Keratinocyte (primary cell): ENCODE measurements at regions not wholly inside any gene's neighbourhood (a gene's known extent, or its start where the extent isn't known, plus 50 kb on each side); places are given as distances from the start of the nearest gene placed in this dataset.

Source experiments
- DNase-seq: peaks from one replicate; pipeline ENCODE4 v3.0.0-alpha.2; 2011; ENCODE audit warnings: low read depth, missing footprints, low spot score
- FAIRE-seq: peaks from 2 replicates; lab custom pipeline; 2011; peaks lifted over from hg19 to GRCh38; lab: Jason Lieb, UNC
- H2AFZ ChIP-seq: 2 replicates; pipeline ENCODE4 v1.6.0; 2012; ENCODE audit warnings: low read length, control low read depth, inconsistent platforms; ENCODE audit not compliant: control insufficient read depth
- H3K27ac ChIP-seq: 2 replicates; pipeline ENCODE4 v1.5.1; 2011; ENCODE audit warnings: low read length; ENCODE audit not compliant: control insufficient read depth, insufficient read depth
- H3K27me3 ChIP-seq: 3 replicates; pipeline ENCODE4 v1.6.0; 2011; ENCODE audit warnings: low read length; ENCODE audit not compliant: control insufficient read depth, insufficient read depth; ENCODE audit errors: extremely low read depth
- H3K36me3 ChIP-seq, 2 experiments: 2 replicates in 1 of 2; 3 replicates in 1 of 2; pipeline ENCODE4 v1.5.1; 2011; ENCODE audit warnings: low read length in 2 of 2, mild to moderate bottlenecking in 1 of 2; ENCODE audit not compliant: control insufficient read depth in 2 of 2, insufficient read depth in 2 of 2; ENCODE audit errors: extremely low read depth in 1 of 2
- H3K4me1 ChIP-seq: 3 replicates; pipeline ENCODE4 v1.5.1; 2011; ENCODE audit warnings: low read length; ENCODE audit not compliant: control insufficient read depth, insufficient read depth; ENCODE audit errors: extremely low read depth
- H3K4me2 ChIP-seq: 3 replicates; pipeline ENCODE4 v1.6.0; 2011; ENCODE audit warnings: low read depth, low read length; ENCODE audit not compliant: control insufficient read depth, insufficient read depth; ENCODE audit errors: extremely low read depth
- H3K4me3 ChIP-seq, 3 experiments: fragments of 200-600 bp in 1 of 3; sonication (generic) in 1 of 3; 2 replicates in 2 of 3; 3 replicates in 1 of 3; pipeline ENCODE4 v1.5.1; 2011 to 2016; ENCODE audit warnings: low read length in 3 of 3, mild to moderate bottlenecking in 3 of 3, control low read depth in 2 of 3, inconsistent platforms in 1 of 3, low read depth in 1 of 3, mixed read lengths in 1 of 3, mixed run types in 1 of 3, moderate library complexity in 1 of 3; ENCODE audit not compliant: control insufficient read depth in 2 of 3, insufficient read depth in 2 of 3; ENCODE audit errors: extremely low read depth in 1 of 3
- H3K79me2 ChIP-seq: 2 replicates; pipeline ENCODE4 v1.6.0; 2012; ENCODE audit warnings: low read length; ENCODE audit not compliant: control insufficient read depth, insufficient read depth
- H3K9ac ChIP-seq: 3 replicates; pipeline ENCODE4 v1.6.0; 2011; ENCODE audit warnings: low read length; ENCODE audit not compliant: control insufficient read depth, insufficient read depth; ENCODE audit errors: extremely low read depth
- H3K9me1 ChIP-seq: 3 replicates; pipeline ENCODE4 v1.6.0; 2011; ENCODE audit warnings: low read length; ENCODE audit not compliant: control insufficient read depth, insufficient read depth; ENCODE audit errors: extremely low read depth
- H3K9me3 ChIP-seq: 2 replicates; pipeline ENCODE4 v1.5.1; 2012; ENCODE audit warnings: low read depth, low read length; ENCODE audit not compliant: control insufficient read depth
- H4K20me1 ChIP-seq: 3 replicates; pipeline ENCODE4 v1.6.0; 2011; ENCODE audit warnings: low read length; ENCODE audit not compliant: control insufficient read depth, insufficient read depth; ENCODE audit errors: extremely low read depth
- EZH2 ChIP-seq: IDR thresholded peaks from one replicate; pipeline ENCODE4 v1.6.1; 2012; ENCODE audit warnings: inconsistent platforms, mild to moderate bottlenecking, low read length, moderate library complexity
- dilution Hi-C: fragments of 300-500 bp; cut with MboI; formaldehyde crosslinking; loops from one replicate; pipeline ENCODE4 v1.7.0; 2020; ENCODE audit warnings: low sequenced_read_pairs; ENCODE audit not compliant: extremely low pct_ligation_motif_present
- TF ChIP-seq, protein P1 (sequence below), 3 experiments: IDR thresholded peaks in 1 of 3; conservative IDR thresholded peaks in 1 of 3; optimal IDR thresholded peaks in 1 of 3; 2 replicates in 2 of 3; 3 replicates in 1 of 3; pipeline versions ENCODE3 to v1.5.1; 2011; ENCODE audit warnings: low read length in 3 of 3, mild to moderate bottlenecking in 3 of 3, moderate library complexity in 2 of 3, control low read depth in 1 of 3, inconsistent platforms in 1 of 3; ENCODE audit not compliant: insufficient read depth in 2 of 3; ENCODE audit errors: extremely low read depth in 1 of 3

GRCh38 chr4:141543706-141544105 is 92.7 kb upstream of the IL15 start:
- dilution Hi-C loops, result no loop called here
- H3K4me2 ChIP-seq, result no peak overlapping the region
- FAIRE-seq (no peak), DNase-seq (no peak)
- no peak overlapping the region for H3K4me3 ChIP-seq
- H3K9ac ChIP-seq, result no peak overlapping the region
- H3K9me1 ChIP-seq, result no peaks in the 10 kb centered on the region
- no peaks in the 10 kb centered on the region for H4K20me1 ChIP-seq
- TF ChIP-seq EZH2, result no peak
- TF ChIP-seq, protein P1, sequence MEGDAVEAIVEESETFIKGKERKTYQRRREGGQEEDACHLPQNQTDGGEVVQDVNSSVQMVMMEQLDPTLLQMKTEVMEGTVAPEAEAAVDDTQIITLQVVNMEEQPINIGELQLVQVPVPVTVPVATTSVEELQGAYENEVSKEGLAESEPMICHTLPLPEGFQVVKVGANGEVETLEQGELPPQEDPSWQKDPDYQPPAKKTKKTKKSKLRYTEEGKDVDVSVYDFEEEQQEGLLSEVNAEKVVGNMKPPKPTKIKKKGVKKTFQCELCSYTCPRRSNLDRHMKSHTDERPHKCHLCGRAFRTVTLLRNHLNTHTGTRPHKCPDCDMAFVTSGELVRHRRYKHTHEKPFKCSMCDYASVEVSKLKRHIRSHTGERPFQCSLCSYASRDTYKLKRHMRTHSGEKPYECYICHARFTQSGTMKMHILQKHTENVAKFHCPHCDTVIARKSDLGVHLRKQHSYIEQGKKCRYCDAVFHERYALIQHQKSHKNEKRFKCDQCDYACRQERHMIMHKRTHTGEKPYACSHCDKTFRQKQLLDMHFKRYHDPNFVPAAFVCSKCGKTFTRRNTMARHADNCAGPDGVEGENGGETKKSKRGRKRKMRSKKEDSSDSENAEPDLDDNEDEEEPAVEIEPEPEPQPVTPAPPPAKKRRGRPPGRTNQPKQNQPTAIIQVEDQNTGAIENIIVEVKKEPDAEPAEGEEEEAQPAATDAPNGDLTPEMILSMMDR (optimal IDR thresholded peaks at IDR 0.05 in 1 of 3, IDR thresholded peaks at IDR 0.05 in 1 of 3, conservative IDR thresholded peaks at IDR 0.05 in 1 of 3; ENCODE audit: extremely low read depth in 1 of 3, insufficient read depth in 2 of 3, low read length in 3 of 3), result no peak
- H2AFZ ChIP-seq, result no peak overlapping the region
- no peaks in the 10 kb centered on the region for H3K27me3 ChIP-seq
- no peak overlapping the region for H3K27ac ChIP-seq
- no peaks in the 10 kb centered on the region for H3K4me1 ChIP-seq
- no peaks in the 10 kb centered on the region for H3K79me2 ChIP-seq
- H3K36me3 ChIP-seq, result no peaks in the 10 kb centered on the region
- H3K9me3 ChIP-seq, result no peaks in the 10 kb centered on the region

GRCh38 chr4:141548791-141549190 is 87.6 kb upstream of the IL15 start:
- no peak overlapping the region for H2AFZ ChIP-seq
- FAIRE-seq (no peak), DNase-seq (no peak)
- no peaks in the 10 kb centered on the region for H3K9me3 ChIP-seq
- H3K4me3 ChIP-seq, result no peak overlapping the region
- H3K4me2 ChIP-seq, result no peak overlapping the region
- TF ChIP-seq EZH2, result no peak
- TF ChIP-seq, protein P1 (optimal IDR thresholded peaks at IDR 0.05 in 1 of 3, IDR thresholded peaks at IDR 0.05 in 1 of 3, conservative IDR thresholded peaks at IDR 0.05 in 1 of 3; ENCODE audit: extremely low read depth in 1 of 3, insufficient read depth in 2 of 3, low read length in 3 of 3), result no peak
- dilution Hi-C loops, result no loop called here
- no peaks in the 10 kb centered on the region for H3K27me3 ChIP-seq
- no peak overlapping the region for H3K9ac ChIP-seq
- H3K9me1 ChIP-seq, result no peaks in the 10 kb centered on the region
- H3K4me1 ChIP-seq, result no peaks in the 10 kb centered on the region
- no peaks in the 10 kb centered on the region for H3K79me2 ChIP-seq
- no peak overlapping the region for H3K27ac ChIP-seq
- no peaks in the 10 kb centered on the region for H3K36me3 ChIP-seq
- no peaks in the 10 kb centered on the region for H4K20me1 ChIP-seq
